Tongue (tissue), 1 donor: ENCODE measurements at regions not wholly inside any gene's neighbourhood (a gene's known extent, or its start where the extent isn't known, plus 50 kb on each side); places are given as distances from the start of the nearest gene placed in this dataset.
"Not testable (repeated sequence)": the region's sequence is repeated elsewhere in the genome, so short reads cannot be mapped to it uniquely, and the experiment has no call there.

Experiments used
- DNase-seq: peaks from one replicate; pipeline ENCODE4 v3.0.0-alpha.2; 2015

GRCh38 chr12:107826276-107826675 lies 51.8 kb downstream of the ASCL4 start:
- DNase-seq, result no peak

GRCh38 chr12:107829271-107829670 lies 54.8 kb downstream of the ASCL4 start:
- DNase-seq, result no peak

GRCh38 chr12:107832441-107832840 lies 57.9 kb downstream of the ASCL4 start:
- no peak for DNase-seq

- no peak for DNase-seq
These were observed 65.7 kb downstream of the ASCL4 start for GRCh38 chr12:107840186-107840585.

- peak; percentile 4 for DNase-seq
These were observed 69.1 kb downstream of the ASCL4 start for GRCh38 chr12:107843351-107844311.

GRCh38 chr12:107844312-107844921 lies 69.9 kb downstream of the ASCL4 start:
- peak; percentile 2 for DNase-seq

- no peak for DNase-seq
These were observed 70.9 kb downstream of the ASCL4 start for GRCh38 chr12:107845226-107845979.

GRCh38 chr12:107845980-107846659 lies 71.6 kb downstream of the ASCL4 start:
- peak; percentile 1 for DNase-seq

- no peak for DNase-seq
These were observed 72.9 kb downstream of the ASCL4 start for GRCh38 chr12:107847430-107847829.

- DNase-seq, result no peak
These were observed 73.3 kb downstream of the ASCL4 start for GRCh38 chr12:107847830-107848229.

- DNase-seq, result no peak
These were observed 79.0 kb downstream of the ASCL4 start for GRCh38 chr12:107853479-107853878.

- peak; percentile 48 for DNase-seq
These were observed 81.0 kb downstream of the ASCL4 start for GRCh38 chr12:107855471-107855870.

- no peak for DNase-seq
These were observed 81.6 kb downstream of the ASCL4 start for GRCh38 chr12:107856096-107856495.

- DNase-seq, result peak; percentile 65
These were observed 82.7 kb downstream of the ASCL4 start for GRCh38 chr12:107857191-107857590.

- no peak for DNase-seq
These were observed 84.9 kb downstream of the ASCL4 start for GRCh38 chr12:107859367-107859766.

- no peak for DNase-seq
These were observed 89.7 kb downstream of the ASCL4 start for GRCh38 chr12:107864235-107864634.

GRCh38 chr12:107864727-107865126 lies 90.2 kb downstream of the ASCL4 start:
- not testable (repeated sequence) for DNase-seq

GRCh38 chr12:107873223-107873622 lies 98.7 kb downstream of the ASCL4 start:
- no peak for DNase-seq

GRCh38 chr12:107875786-107876185 lies 101.3 kb downstream of the ASCL4 start:
- no peak for DNase-seq

GRCh38 chr12:107884769-107885694 lies 110.5 kb downstream of the ASCL4 start:
- DNase-seq, result peak; percentile 81

- DNase-seq, result no peak
These were observed 114.3 kb downstream of the ASCL4 start for GRCh38 chr12:107888789-107889188.
